ENCODE measurements at regions not wholly inside any gene's neighbourhood (a gene's known extent, or its start where the extent isn't known, plus 50 kb on each side); places are given as distances from the start of the nearest gene placed in this dataset.

DNA sequence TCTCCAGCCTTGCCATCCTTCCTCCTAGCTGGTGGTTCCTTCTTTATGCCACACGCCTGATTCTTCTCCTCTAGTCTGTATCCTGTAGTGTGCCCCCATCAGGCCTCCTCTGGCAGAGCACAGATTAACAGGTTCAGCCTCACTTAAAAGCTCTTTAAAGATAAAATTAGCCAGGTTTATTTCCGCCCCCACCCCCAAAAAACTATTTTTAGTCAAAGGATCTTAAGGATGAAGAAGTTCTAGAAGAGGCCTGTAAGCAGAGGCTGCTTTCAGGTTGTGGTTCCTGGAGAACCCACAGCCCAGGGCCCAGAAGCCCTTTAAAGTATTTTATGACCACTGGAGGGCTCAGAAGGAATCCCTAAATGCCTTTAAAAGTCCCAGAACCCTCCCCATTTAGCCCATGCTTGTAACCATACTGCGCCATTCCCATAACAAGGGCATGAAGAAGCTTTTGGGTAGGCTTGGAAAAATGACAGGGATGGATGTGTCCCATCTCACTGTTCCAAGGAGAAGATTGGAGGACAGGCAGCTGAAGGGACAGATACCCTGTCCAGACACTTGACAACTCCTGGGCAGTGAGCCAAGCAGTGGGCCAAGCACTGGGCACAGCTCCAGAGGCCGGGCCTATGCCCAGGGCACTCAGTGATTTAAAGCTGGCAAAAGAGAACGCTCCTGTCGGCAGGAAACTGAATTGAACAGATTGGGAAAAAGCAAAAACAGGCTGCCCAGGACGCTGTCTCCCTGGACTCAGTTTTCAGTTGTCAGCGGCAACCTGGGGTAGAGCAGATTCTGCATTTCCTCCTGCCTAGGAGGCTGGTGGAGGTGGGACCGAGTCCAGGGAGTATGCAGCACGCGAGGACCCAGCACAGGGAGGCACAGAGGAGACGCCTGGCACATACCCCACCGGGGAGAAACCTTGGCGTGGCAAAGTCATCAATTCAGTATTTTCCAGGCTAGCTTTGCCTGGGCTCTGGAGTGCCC, 106.3 kb upstream of the SSBP2 start:
- TF ChIP-seq, protein P1, sequence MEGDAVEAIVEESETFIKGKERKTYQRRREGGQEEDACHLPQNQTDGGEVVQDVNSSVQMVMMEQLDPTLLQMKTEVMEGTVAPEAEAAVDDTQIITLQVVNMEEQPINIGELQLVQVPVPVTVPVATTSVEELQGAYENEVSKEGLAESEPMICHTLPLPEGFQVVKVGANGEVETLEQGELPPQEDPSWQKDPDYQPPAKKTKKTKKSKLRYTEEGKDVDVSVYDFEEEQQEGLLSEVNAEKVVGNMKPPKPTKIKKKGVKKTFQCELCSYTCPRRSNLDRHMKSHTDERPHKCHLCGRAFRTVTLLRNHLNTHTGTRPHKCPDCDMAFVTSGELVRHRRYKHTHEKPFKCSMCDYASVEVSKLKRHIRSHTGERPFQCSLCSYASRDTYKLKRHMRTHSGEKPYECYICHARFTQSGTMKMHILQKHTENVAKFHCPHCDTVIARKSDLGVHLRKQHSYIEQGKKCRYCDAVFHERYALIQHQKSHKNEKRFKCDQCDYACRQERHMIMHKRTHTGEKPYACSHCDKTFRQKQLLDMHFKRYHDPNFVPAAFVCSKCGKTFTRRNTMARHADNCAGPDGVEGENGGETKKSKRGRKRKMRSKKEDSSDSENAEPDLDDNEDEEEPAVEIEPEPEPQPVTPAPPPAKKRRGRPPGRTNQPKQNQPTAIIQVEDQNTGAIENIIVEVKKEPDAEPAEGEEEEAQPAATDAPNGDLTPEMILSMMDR (conservative IDR thresholded peaks at IDR 0.05; ENCODE audit: low read depth in 2 of 2) = peak; percentile 68 to 75
- TF ChIP-seq EZH2 (IDR thresholded peaks at IDR 0.05; ENCODE audit: low read depth, unreplicated experiment) (no peak), EZH2phosphoT487 (IDR thresholded peaks at IDR 0.05; ENCODE audit: unreplicated experiment) (no peak), ZNF331 (CRISPR knock-in tag; IDR thresholded peaks at IDR 0.05; ENCODE audit: low read depth) (no peak), CREB1 (CRISPR knock-in tag; IDR thresholded peaks at IDR 0.05; ENCODE audit: low read depth) (no peak), JUNB (IDR thresholded peaks at IDR 0.05; ENCODE audit: unreplicated experiment) (no peak)
- TF ChIP-seq, protein P2, sequence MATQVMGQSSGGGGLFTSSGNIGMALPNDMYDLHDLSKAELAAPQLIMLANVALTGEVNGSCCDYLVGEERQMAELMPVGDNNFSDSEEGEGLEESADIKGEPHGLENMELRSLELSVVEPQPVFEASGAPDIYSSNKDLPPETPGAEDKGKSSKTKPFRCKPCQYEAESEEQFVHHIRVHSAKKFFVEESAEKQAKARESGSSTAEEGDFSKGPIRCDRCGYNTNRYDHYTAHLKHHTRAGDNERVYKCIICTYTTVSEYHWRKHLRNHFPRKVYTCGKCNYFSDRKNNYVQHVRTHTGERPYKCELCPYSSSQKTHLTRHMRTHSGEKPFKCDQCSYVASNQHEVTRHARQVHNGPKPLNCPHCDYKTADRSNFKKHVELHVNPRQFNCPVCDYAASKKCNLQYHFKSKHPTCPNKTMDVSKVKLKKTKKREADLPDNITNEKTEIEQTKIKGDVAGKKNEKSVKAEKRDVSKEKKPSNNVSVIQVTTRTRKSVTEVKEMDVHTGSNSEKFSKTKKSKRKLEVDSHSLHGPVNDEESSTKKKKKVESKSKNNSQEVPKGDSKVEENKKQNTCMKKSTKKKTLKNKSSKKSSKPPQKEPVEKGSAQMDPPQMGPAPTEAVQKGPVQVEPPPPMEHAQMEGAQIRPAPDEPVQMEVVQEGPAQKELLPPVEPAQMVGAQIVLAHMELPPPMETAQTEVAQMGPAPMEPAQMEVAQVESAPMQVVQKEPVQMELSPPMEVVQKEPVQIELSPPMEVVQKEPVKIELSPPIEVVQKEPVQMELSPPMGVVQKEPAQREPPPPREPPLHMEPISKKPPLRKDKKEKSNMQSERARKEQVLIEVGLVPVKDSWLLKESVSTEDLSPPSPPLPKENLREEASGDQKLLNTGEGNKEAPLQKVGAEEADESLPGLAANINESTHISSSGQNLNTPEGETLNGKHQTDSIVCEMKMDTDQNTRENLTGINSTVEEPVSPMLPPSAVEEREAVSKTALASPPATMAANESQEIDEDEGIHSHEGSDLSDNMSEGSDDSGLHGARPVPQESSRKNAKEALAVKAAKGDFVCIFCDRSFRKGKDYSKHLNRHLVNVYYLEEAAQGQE (IDR thresholded peaks at IDR 0.05; ENCODE audit: unreplicated experiment) = no peak
- TF ChIP-seq, protein P3, sequence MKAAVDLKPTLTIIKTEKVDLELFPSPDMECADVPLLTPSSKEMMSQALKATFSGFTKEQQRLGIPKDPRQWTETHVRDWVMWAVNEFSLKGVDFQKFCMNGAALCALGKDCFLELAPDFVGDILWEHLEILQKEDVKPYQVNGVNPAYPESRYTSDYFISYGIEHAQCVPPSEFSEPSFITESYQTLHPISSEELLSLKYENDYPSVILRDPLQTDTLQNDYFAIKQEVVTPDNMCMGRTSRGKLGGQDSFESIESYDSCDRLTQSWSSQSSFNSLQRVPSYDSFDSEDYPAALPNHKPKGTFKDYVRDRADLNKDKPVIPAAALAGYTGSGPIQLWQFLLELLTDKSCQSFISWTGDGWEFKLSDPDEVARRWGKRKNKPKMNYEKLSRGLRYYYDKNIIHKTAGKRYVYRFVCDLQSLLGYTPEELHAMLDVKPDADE (IDR thresholded peaks at IDR 0.05) = 0 out of 2 replicates have a peak, but pooled peaks have one; percentile 16

Data from GM23338 (cell line).